ENCODE measurements at regions not wholly inside any gene's neighbourhood (a gene's known extent, or its start where the extent isn't known, plus 50 kb on each side); places are given as distances from the start of the nearest gene placed in this dataset.

DNA sequence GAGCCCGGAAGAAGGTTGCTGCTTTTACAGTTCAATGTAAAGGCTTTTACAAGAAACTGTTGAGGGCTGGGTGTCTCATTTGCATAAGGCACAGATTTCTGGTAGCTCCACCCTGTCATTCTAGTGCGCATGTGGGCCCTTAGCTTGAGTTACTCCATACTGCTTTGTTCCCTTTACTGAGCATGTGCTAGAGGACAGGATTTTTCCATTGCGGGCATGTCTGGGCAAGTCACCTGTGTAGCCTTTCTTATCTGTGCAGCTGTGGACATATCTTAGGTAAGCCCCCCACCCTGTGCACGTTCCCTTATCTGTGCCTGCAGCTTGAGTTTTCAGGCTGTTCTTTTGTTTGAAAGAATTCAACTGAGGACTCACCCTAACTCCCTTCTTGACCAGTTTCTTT lies 56.2 kb upstream of the ARHGAP5 start:
- no peak for DNase-seq (ENCODE audit: low read depth)

GRCh38 chr14:32021341-32021740 lies 55.8 kb upstream of the ARHGAP5 start:
- no peak for DNase-seq (ENCODE audit: low read depth)

DNA sequence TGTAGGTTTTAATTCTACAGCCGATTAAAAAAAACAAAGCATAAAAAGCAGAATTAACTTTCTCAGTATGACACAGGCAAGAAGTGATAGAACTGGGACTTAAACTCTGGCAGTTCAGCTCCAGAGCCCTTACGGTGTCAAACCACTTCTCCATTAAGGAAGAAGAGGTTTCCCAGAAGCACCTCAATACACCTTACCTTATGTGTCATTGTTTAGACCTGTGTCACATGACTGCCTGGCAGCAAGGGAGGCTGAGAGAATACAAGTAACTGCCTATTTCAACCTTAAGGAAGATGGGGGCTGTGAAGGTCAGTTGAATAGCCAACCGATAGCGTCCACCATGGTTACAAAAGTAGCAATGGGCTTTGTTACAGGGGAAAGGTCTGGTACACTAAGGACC lies 54.6 kb upstream of the ARHGAP5 start:
- no peak for DNase-seq (ENCODE audit: low read depth)

DNA sequence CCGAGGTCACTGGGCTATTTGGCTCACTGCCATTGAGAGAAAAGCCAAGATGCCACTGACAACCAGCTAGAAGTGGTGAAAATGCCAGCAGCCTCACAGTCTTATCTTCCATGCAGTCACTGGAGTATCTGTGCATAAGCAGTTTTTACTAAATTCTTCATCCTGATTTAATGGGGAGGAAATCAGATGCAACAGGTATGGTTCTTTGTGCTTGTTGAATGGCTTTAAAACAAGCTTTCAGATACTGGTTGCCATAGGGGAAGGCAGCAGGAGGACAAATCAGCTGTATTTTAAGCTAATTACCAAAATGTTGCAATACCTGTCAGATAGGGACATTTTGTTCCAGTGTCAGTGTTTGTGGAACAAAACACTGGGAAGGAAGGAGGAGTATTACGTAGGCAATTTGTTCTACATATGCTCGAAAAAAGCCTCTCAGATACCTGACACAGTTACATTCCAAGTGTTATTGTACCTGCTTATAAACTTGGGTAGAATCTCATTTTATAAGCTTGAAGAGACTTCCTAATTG lies 54.1 kb upstream of the ARHGAP5 start:
- no peak for DNase-seq (ENCODE audit: low read depth)

GRCh38 chr14:32023540-32023939 lies 53.6 kb upstream of the ARHGAP5 start:
- DNase-seq (ENCODE audit: low read depth) = no peak

- DNase-seq (ENCODE audit: low read depth) = peak; percentile 88
These were observed 49.7 kb upstream of the ARHGAP5 start for GRCh38 chr14:32027255-32027939.

All from HT1080 (cell line).